H54 (cell line): ENCODE measurements at regions not wholly inside any gene's neighbourhood (a gene's known extent, or its start where the extent isn't known, plus 50 kb on each side); places are given as distances from the start of the nearest gene placed in this dataset.

Experiments
- DNase-seq: peaks from one replicate; pipeline ENCODE4 v3.0.0; 2011; ENCODE audit warnings: low spot score, mixed read lengths; ENCODE audit not compliant: insufficient read length
- FAIRE-seq: peaks from 3 replicates; lab custom pipeline; 2011; peaks lifted over from hg19 to GRCh38; lab: Jason Lieb, UNC
- POLR2A ChIP-seq: IDR thresholded peaks from 2 replicates; pipeline ENCODE4 v1.6.1; 2011; ENCODE audit warnings: low read depth, mild to moderate bottlenecking, low read length

DNA sequence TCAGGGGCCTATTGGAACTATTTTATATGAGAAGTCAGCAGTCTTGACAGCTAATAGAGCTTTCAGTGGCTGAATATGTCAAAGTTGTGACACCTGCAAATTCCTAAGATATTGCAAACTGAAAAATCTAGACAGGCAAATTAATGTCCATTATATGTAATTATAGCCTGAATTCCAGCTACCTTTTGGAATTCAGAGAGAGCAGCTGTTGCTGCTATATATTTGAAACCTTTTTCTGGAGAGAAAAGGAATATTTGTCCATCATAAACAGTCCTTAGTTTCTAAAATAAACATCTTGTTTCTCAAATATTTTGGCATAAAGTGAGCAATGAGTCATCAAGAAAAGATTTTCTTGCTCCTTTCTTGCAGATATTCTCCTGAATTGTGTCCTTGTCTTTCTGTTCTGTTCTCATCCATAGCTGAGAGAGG is 408.9 kb upstream of the SEMA3D start:
- DNase-seq, result no peak
- no peak for FAIRE-seq
- no peak for TF ChIP-seq POLR2A

GRCh38 chr7:85593355-85593754 is 406.5 kb upstream of the SEMA3D start:
- TF ChIP-seq POLR2A, result no peak
- FAIRE-seq (no peak), DNase-seq (no peak)

DNA sequence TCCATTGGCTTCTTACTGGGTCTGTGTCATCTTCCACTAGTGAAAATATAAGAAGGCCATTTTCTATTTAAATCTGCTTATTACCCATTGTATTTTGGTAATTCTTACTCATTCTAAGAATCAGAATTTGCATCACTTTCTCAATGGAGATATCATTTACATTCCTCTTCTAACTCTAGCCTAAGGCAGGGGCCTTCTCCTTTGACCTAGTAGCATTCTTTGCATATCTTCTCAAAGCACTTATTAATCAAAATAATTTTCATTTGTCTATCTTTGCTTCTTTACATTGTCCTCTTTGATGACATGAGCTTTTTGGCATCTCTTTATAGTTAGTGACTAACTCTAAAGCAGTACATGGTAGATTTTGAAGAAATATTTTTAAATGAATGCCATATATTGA is 400.9 kb upstream of the SEMA3D start:
- TF ChIP-seq POLR2A, result no peak
- FAIRE-seq (no peak), DNase-seq (no peak)

- no peak for DNase-seq
- no peak for FAIRE-seq
- no peak for TF ChIP-seq POLR2A
Observed at GRCh38 chr7:85586091-85586490, 399.2 kb upstream of the SEMA3D start.

DNA sequence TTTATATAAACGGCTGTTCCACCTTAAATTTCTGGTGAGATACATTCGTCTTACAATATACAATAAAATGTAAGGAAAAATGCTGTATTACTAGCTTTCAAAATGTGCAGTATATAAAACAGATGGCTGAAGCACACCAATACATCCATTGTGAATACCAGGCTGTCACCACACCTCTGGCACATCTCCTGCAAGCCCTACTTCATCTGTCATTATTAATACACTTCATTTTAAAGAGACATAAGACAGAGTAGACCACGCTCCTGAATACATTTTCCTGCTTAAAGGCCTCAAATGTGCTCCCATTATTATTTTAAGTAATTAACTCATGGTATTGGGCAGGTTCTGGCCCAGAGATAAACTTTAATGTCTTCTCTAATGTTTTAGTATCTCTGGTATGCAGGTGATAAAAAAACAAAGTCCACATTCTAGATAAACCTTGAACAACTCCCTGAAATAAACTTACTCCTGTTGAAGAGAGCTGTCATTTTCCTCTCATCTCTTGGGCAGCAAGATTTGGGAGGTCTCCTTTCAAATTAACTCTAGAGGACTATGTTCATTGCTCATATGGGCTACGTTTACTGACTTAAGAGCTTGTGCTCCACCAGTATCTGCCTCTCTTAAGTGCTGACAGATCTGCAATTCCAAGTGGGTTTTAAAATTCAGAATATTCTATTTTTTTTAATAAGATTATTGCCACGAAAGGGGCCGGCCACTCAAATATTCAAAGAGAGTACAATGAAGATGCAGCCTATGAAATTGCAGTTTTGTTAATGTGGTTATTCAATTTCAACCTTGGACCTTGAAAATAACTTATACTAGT is 396.5 kb upstream of the SEMA3D start:
- no peak for DNase-seq
- no peak for FAIRE-seq
- TF ChIP-seq POLR2A, result no peak

DNA sequence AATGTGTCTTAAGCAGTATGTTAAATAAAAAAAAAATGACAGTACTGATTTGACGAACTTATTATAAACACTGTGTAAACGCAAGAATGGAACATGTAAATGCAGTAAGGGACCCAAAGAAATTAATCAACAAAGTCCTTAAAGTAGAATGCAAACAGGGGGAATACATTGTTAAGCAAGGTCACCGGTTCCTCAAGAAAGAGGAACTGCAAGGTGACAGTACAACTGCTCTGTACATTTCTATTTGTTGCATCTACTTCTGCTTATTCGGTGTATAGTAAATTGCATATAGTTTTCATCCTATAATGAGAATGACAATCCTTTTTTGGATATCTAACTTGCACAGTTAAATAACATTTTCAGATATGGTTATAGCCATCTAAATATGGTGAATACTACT is 387.0 kb upstream of the SEMA3D start:
- TF ChIP-seq POLR2A, result no peak
- FAIRE-seq (no peak), DNase-seq (no peak)

GRCh38 chr7:85573346-85573745 is 386.5 kb upstream of the SEMA3D start:
- TF ChIP-seq POLR2A, result no peak
- DNase-seq, result no peak
- no peak for FAIRE-seq

- FAIRE-seq, result no peak
- TF ChIP-seq POLR2A, result no peak
Observed at GRCh38 chr7:85570898-85571297, 384.0 kb upstream of the SEMA3D start.

DNA sequence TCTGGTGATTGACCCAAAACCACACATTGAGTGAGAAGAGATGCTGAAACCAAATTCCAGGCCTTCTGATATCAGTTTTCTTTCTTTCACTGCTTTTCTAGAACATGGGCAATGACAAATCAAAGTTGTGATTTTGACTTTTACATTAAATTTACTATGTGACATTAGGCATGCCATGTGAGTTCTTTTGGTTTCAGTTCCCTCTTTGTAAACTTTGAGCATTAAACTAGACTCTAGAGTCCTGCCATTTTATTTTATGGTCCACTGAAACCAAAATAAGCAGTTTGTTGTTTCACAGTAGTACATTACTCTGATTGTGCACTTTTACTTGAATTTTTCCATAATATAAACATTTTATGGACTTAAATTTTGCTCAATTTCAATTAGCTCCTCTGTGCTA is 381.1 kb upstream of the SEMA3D start:
- no peak for TF ChIP-seq POLR2A
- DNase-seq, result no peak
- FAIRE-seq, result no peak

More at GRCh38 chr7:85570898-85571297, 384.0 kb upstream of the SEMA3D start:
- DNase-seq, result no peak

DNA sequence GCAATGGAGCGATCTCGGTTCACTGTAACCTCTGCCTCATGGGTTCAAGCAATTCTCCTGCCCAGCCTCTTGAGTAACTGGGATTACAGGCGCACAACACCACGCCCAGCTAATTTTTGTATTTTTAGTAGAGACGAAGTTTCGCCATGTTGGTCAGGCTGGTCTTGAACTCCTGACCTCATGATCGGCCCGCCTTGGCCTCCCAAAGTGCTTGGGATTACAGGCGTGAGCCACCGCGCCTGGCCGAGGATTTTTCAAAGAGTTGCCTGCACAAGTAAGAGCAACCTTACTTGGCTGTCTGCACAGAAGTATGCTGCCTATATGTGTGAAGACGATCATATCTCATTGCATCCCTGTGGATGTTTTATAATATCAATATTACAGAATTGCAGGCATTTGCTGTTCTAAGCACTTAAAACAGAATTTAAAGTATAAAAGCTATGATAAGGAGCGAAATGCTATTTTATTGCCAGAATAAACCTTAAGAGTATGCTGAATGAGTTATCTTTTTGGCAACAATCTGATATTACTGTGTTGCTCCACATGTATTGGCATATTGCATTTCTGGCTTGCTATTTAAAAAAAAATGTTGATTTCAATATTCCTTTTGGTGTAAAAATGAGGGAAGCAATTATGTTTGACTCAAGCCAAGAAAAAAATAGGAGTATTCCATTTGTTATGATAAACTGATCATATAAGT is 379.4 kb upstream of the SEMA3D start:
- no peak for DNase-seq
- TF ChIP-seq POLR2A, result no peak
- FAIRE-seq, result no peak

- no peak for TF ChIP-seq POLR2A
- FAIRE-seq, result no peak
Observed at GRCh38 chr7:85565276-85565675, 378.4 kb upstream of the SEMA3D start.

GRCh38 chr7:85564861-85565260 is 378.0 kb upstream of the SEMA3D start:
- no peak for DNase-seq
- no peak for TF ChIP-seq POLR2A
- no peak for FAIRE-seq

More at GRCh38 chr7:85565276-85565675, 378.4 kb upstream of the SEMA3D start:
- DNase-seq, result no peak

DNA sequence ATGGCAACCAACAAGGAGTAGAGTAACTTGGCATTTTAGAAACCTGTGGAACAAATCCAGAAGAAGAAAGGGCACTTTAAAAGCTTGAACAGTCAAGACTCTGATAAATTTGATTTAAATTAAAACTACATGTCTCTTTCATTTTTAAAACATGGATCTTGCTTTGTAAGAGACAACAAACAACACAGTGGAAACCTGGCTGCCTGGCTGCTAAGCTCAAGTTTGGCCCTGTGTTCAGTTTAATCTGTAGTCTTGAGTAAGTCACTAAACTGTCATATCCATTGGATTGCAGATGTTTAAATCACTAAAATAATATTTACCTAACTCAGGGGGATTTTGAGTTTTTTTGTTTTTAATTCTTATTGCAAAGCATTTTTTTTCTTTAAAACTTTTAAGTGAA is 374.9 kb upstream of the SEMA3D start:
- DNase-seq (no peak), FAIRE-seq (no peak)
- no peak for TF ChIP-seq POLR2A
